Fibroblast of skin of left biceps (primary cell): ENCODE measurements at regions not wholly inside any gene's neighbourhood (a gene's known extent, or its start where the extent isn't known, plus 50 kb on each side); places are given as distances from the start of the nearest gene placed in this dataset.
"Not testable (repeated sequence)": the region's sequence is repeated elsewhere in the genome, so short reads cannot be mapped to it uniquely, and the experiment has no call there.

Experiments
- DNase-seq, 2 experiments: peaks; one replicate each; pipeline ENCODE4 v3.0.0-alpha.2; 2013; ENCODE audit warnings: low read depth in 2 of 2

- DNase-seq = no peak
Observed at GRCh38 chr10:120111628-120112027, 219.1 kb downstream of the SEC23IP start.

- no peak for DNase-seq
Observed at GRCh38 chr10:120112809-120113208, 220.3 kb downstream of the SEC23IP start.

GRCh38 chr10:120115959-120116358 is 223.4 kb downstream of the SEC23IP start:
- no peak for DNase-seq

- no peak for DNase-seq
Observed at GRCh38 chr10:120121768-120122167, 229.2 kb downstream of the SEC23IP start.

GRCh38 chr10:120131183-120131582 is 238.7 kb downstream of the SEC23IP start:
- no peak for DNase-seq

- DNase-seq = no peak
Observed at GRCh38 chr10:120132811-120133210, 240.3 kb downstream of the SEC23IP start.

GRCh38 chr10:120138689-120139088 is 246.2 kb downstream of the SEC23IP start:
- no peak for DNase-seq

- DNase-seq = no peak
Observed at GRCh38 chr10:120145107-120145506, 252.6 kb downstream of the SEC23IP start.

- no peak for DNase-seq
Observed at GRCh38 chr10:120156614-120157274, 264.2 kb downstream of the SEC23IP start.

- no peak for DNase-seq
Observed at GRCh38 chr10:120161111-120161510, 268.6 kb downstream of the SEC23IP start.

GRCh38 chr10:120162471-120162870 is 269.9 kb downstream of the SEC23IP start:
- DNase-seq = no peak

- DNase-seq = no peak
Observed at GRCh38 chr10:120172356-120172755, 279.8 kb downstream of the SEC23IP start.

- no peak for DNase-seq
Observed at GRCh38 chr10:120174491-120174890, 282.0 kb downstream of the SEC23IP start.

- no peak for DNase-seq
Observed at GRCh38 chr10:120177330-120177729, 279.7 kb upstream of the PLPP4 start.

- no peak for DNase-seq
Observed at GRCh38 chr10:120180160-120180559, 276.9 kb upstream of the PLPP4 start.

GRCh38 chr10:120181154-120181553 is 275.9 kb upstream of the PLPP4 start:
- no peak for DNase-seq

GRCh38 chr10:120182431-120182830 is 274.6 kb upstream of the PLPP4 start:
- DNase-seq = no peak

GRCh38 chr10:120183546-120183945 is 273.5 kb upstream of the PLPP4 start:
- DNase-seq = no peak

- no peak for DNase-seq
Observed at GRCh38 chr10:120184547-120185337, 272.3 kb upstream of the PLPP4 start.

- DNase-seq = no peak
Observed at GRCh38 chr10:120186506-120186905, 270.5 kb upstream of the PLPP4 start.

GRCh38 chr10:120187168-120187567 is 269.9 kb upstream of the PLPP4 start:
- DNase-seq = not testable (repeated sequence)

- DNase-seq = no peak
Observed at GRCh38 chr10:120188950-120189349, 268.1 kb upstream of the PLPP4 start.

GRCh38 chr10:120195984-120196712 is 260.9 kb upstream of the PLPP4 start:
- no peak for DNase-seq
